HL-60/S4 treated with phorbol 12-myristate 13-acetate at 8.2 ng/mL for 4 days and 3 days (cell line): ENCODE measurements at regions not wholly inside any gene's neighbourhood (a gene's known extent, or its start where the extent isn't known, plus 50 kb on each side); places are given as distances from the start of the nearest gene placed in this dataset.
"Not testable (repeated sequence)": the region's sequence is repeated elsewhere in the genome, so short reads cannot be mapped to it uniquely, and the experiment has no call there.

Experiments used
- in situ Hi-C: fragments of 300-500 bp; cut with MboI; formaldehyde crosslinking; loops from 2 replicates; pipeline ENCODE4 v1.15.0; 2022; ENCODE audit warnings: low sequenced_read_pairs

- in situ Hi-C loops, result not testable (repeated sequence)
Measured at GRCh38 chr2:192412866-192413265, 218.1 kb upstream of the TMEFF2 start.

DNA sequence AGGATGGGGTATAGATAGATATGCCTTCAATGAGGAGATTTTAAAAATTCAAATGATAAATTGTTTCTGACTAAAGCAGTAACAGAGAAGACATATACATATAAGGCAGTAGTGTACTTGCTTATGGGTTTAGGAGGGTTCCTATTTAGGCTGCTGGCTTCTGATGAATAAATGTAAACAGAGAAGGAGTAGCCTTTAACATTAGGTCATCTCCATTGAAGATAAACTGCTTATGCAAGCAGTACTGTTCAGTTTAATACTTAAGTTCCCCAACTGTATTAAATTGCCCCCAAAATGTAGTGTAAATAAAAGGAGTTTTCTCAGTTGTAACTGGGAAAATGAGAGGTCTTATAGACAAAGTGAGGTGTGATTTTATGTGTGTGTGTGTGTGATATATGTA lies 217.7 kb upstream of the TMEFF2 start:
- in situ Hi-C loops, result no loop called here

- in situ Hi-C loops, result no loop called here
Measured at GRCh38 chr2:192411755-192412154, 217.0 kb upstream of the TMEFF2 start.

DNA sequence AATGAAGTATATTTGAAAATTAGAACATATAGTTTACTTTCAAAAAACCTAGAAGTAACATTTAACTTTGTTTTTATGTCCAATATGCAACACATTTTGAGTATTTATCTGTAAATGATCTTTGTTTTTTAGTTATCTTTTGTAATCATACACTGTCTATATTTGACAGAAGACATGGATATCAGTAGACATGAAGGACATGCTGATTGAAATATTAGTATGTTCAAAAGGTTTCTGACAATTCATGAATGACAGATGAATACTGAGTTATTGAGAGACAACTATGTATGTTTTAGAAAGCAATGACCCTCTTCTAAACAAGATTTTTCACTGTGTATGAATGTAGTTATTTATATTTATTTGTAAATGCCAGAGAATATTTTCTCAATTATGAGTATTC lies 215.6 kb upstream of the TMEFF2 start:
- in situ Hi-C loops, result no loop called here

DNA sequence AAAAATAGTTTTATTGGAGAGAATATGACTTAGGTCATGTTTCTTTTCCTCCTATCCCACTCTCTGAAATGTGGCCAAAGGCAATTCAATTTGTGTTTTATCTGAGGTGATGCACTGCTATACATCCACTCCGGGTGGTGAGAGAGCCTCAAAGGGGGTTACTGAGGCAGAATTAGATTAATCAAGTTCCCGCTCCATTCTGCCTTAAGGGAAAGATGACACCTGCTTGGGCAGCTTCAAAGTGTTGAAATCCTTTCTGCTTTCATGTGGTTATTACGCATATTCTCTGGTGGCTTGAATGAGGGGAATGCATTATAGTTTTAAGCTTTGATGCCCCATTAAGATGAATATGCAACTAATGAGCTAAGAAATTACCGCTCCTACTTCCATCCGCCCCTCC lies 213.0 kb upstream of the TMEFF2 start:
- in situ Hi-C loops, result no loop called here

GRCh38 chr2:192398236-192398635 lies 203.5 kb upstream of the TMEFF2 start:
- in situ Hi-C loops, result no loop called here

DNA sequence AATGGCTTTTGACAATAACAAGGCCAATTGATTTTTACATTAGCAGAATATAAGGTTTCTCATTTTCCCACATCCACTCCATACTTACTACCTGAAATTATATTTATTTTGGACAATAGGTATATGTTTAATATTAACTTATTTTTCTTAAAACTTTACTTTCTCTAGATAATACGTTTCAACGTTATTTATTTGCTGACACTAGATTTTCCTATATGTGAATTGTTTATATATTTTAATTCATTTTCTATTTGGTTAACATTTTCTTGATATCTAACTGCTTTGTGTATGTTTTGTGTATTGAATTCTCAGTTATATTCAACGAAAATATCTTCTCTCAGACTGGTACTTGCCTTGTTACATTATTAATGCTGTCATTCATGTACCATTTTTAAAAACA lies 199.9 kb upstream of the TMEFF2 start:
- in situ Hi-C loops, result no loop called here

DNA sequence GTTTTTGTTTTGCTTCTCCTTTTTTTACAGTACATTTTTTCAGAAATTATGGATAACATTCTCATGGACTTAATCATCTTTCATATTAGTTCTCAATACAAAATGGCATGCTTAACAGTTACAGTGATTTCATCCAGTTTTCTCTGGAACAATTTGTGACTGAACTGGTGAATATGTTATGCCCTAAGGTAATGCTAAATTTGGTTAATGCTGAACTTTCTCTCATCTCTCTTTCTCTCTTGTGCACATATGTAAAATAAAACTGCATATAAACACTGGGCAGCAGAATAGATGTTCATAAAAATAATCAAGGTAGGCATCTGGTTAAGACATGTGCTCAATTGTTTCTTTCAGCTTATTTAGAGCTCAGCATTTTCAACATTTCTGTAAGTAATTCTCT lies 196.3 kb upstream of the TMEFF2 start:
- in situ Hi-C loops, result no loop called here

GRCh38 chr2:192390401-192390800 lies 195.7 kb upstream of the TMEFF2 start:
- in situ Hi-C loops, result no loop called here

- in situ Hi-C loops, result not testable (repeated sequence)
Measured at GRCh38 chr2:192384191-192384590, 189.5 kb upstream of the TMEFF2 start.

GRCh38 chr2:192381082-192381481 lies 186.3 kb upstream of the TMEFF2 start:
- in situ Hi-C loops, result no loop called here

- in situ Hi-C loops, result no loop called here
Measured at GRCh38 chr2:192379736-192380135, 185.0 kb upstream of the TMEFF2 start.

- in situ Hi-C loops, result no loop called here
Measured at GRCh38 chr2:192377173-192377572, 182.4 kb upstream of the TMEFF2 start.

DNA sequence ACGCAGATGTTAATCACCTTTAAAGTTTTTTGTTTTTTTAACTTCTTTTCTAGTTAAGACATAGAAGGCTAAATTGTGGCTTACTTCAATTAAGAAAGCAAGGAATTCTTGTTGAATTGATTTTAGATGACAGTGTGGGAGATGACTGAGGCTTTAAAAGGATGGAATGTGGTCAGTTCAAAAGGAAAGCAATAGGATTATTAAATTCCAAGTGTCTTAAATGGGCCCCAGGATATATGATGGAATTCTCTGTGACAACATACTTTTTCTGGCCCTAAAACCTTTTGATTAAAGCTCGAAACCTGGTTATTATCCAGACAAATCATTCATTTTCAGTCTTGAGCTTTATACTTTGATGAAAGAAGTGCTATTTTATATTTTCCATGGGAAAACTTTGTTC lies 179.0 kb upstream of the TMEFF2 start:
- in situ Hi-C loops, result no loop called here

- in situ Hi-C loops, result no loop called here
Measured at GRCh38 chr2:192373221-192373620, 178.5 kb upstream of the TMEFF2 start.

DNA sequence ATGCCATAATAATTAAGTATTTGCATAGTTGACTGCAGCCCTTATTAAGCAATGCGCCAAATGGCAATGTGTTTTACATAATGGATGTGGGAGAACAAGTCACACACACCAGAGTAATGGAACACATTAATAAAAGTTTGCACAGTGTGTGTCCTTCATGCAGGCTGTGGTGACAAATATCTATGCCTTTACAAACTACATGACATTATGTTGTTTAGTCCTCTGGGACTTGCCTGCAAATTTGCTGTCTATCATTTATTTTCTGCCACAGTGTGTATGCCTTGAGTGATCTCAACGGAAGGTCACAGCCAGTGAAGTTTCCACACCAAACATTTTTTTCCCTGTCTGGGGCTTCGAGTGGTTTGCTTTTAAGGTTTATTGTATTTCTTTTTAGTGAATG lies 175.2 kb upstream of the TMEFF2 start:
- in situ Hi-C loops, result no loop called here

DNA sequence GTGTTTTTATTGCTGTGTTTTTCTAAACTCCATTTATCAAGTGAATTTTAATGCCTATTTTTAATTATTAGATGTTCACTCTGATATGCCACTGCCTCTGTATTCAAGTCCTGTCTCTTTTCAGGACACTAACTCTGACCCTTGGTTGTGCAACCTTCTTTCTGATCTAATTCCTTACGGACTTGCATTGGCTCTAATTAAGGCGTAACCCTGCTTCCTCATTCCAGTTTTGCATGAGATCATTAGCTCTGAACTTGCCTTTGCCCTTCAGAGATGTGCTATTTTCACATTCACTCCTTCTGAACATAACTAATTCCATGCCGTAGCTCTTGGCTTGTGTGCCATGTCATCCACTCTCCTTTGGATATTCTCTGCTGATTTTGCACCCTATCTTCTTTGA lies 162.5 kb upstream of the TMEFF2 start:
- in situ Hi-C loops, result no loop called here

DNA sequence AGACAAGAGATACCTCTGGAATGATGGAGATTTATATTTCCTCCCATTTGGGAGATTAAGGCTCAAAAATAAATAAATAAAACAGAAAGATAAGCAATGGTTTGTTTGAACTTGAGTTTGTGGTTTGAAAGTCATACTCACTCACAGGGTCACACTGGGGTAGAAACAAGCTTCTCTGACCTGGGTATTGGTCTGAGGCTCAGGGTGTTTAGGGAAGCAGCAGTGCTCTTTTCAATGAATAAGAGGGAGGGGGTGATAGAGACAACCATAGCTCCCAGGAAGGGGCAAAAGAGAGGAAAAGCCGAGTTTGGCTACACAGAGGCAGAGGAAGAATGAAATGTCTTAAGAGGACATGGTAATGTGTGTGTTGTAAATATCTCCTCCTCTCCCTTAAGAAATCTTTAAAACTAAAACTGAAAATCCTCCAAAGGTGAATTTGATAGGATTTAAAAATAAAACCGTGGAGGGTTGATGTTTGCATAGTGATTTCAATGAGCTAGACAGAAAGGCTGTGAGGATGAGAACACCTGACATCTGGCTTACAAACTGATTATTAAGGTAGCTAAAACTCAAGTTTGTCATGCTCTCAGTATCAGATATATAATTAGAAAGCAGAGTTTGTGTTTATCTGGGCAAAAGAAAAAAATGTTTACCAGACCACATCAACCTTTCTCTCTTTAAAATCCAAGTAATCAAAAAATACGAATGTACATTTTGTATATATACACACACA lies 159.9 kb upstream of the TMEFF2 start:
- in situ Hi-C loops, result no loop called here

DNA sequence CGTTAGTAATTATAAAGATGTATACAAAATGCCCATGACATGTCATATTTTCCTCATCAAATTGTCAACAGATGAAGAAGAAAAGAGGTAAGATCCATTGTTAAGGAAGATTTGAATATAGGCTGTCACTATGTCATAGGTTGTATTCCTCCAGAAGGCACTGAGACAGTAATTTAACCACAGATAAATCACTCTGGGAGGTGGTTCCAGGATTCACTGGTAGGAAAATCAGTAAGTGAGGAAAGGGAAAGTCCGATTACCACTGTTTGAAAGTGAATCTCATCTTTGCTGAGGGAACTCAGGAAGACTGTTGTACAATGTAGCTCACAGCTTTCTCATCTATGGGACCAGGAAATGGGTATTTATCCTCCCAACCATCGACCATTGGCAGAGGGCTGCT lies 152.8 kb upstream of the TMEFF2 start:
- in situ Hi-C loops, result no loop called here

DNA sequence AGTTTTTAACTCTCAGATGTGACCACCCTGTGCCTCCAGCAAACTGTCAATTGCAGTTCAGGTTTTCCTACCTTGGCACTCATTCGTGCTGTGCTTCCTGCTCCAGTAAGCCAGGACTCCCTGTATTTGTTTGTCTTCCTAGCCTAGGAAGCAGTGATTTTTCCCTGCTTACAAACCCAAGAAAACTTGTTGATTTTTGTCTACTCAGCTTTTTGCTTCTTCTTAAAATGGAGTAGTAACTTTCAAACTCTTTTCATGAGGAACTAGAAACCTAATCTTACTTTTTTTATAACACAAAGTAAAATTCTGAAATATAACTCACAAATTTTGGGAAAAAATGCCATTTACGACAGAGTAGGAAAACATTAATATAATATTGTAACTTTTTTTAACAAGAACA lies 150.6 kb upstream of the TMEFF2 start:
- in situ Hi-C loops, result no loop called here

- in situ Hi-C loops, result no loop called here
Measured at GRCh38 chr2:192333642-192334041, 138.9 kb upstream of the TMEFF2 start.

DNA sequence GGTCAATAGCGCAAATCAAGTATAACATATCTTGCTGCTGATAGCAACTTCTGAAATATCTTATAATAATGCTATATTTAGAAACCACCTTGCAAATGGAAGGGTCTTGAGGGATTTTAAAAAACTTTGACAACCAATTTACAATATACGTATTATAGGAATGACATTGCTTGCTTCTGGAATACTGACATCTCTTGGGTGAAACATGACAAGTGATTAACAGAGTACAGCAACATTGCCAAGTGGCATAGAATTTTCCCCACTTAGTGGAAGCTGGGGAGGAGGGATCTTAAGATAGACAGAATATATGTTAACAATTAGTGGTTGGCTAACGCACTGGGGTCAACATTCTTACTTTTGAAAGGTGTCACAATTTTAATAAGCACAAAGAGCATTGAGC lies 133.6 kb upstream of the TMEFF2 start:
- in situ Hi-C loops, result no loop called here

- in situ Hi-C loops, result no loop called here
Measured at GRCh38 chr2:192327576-192327975, 132.8 kb upstream of the TMEFF2 start.
